Keratinocyte (primary cell): ENCODE measurements at regions not wholly inside any gene's neighbourhood (a gene's known extent, or its start where the extent isn't known, plus 50 kb on each side); places are given as distances from the start of the nearest gene placed in this dataset.

Source experiments
- DNase-seq: peaks from one replicate; pipeline ENCODE4 v3.0.0-alpha.2; 2011; ENCODE audit warnings: low read depth, missing footprints, low spot score
- FAIRE-seq: peaks from 2 replicates; lab custom pipeline; 2011; peaks lifted over from hg19 to GRCh38; lab: Jason Lieb, UNC
- H2AFZ ChIP-seq: 2 replicates; pipeline ENCODE4 v1.6.0; 2012; ENCODE audit warnings: low read length, control low read depth, inconsistent platforms; ENCODE audit not compliant: control insufficient read depth
- H3K27ac ChIP-seq: 2 replicates; pipeline ENCODE4 v1.5.1; 2011; ENCODE audit warnings: low read length; ENCODE audit not compliant: control insufficient read depth, insufficient read depth
- H3K27me3 ChIP-seq: 3 replicates; pipeline ENCODE4 v1.6.0; 2011; ENCODE audit warnings: low read length; ENCODE audit not compliant: control insufficient read depth, insufficient read depth; ENCODE audit errors: extremely low read depth
- H3K36me3 ChIP-seq, 2 experiments: 2 replicates in 1 of 2; 3 replicates in 1 of 2; pipeline ENCODE4 v1.5.1; 2011; ENCODE audit warnings: low read length in 2 of 2, mild to moderate bottlenecking in 1 of 2; ENCODE audit not compliant: control insufficient read depth in 2 of 2, insufficient read depth in 2 of 2; ENCODE audit errors: extremely low read depth in 1 of 2
- H3K4me1 ChIP-seq: 3 replicates; pipeline ENCODE4 v1.5.1; 2011; ENCODE audit warnings: low read length; ENCODE audit not compliant: control insufficient read depth, insufficient read depth; ENCODE audit errors: extremely low read depth
- H3K4me2 ChIP-seq: 3 replicates; pipeline ENCODE4 v1.6.0; 2011; ENCODE audit warnings: low read depth, low read length; ENCODE audit not compliant: control insufficient read depth, insufficient read depth; ENCODE audit errors: extremely low read depth
- H3K4me3 ChIP-seq, 3 experiments: fragments of 200-600 bp in 1 of 3; sonication (generic) in 1 of 3; 2 replicates in 2 of 3; 3 replicates in 1 of 3; pipeline ENCODE4 v1.5.1; 2011 to 2016; ENCODE audit warnings: low read length in 3 of 3, mild to moderate bottlenecking in 3 of 3, control low read depth in 2 of 3, inconsistent platforms in 1 of 3, low read depth in 1 of 3, mixed read lengths in 1 of 3, mixed run types in 1 of 3, moderate library complexity in 1 of 3; ENCODE audit not compliant: control insufficient read depth in 2 of 3, insufficient read depth in 2 of 3; ENCODE audit errors: extremely low read depth in 1 of 3
- H3K79me2 ChIP-seq: 2 replicates; pipeline ENCODE4 v1.6.0; 2012; ENCODE audit warnings: low read length; ENCODE audit not compliant: control insufficient read depth, insufficient read depth
- H3K9ac ChIP-seq: 3 replicates; pipeline ENCODE4 v1.6.0; 2011; ENCODE audit warnings: low read length; ENCODE audit not compliant: control insufficient read depth, insufficient read depth; ENCODE audit errors: extremely low read depth
- H3K9me1 ChIP-seq: 3 replicates; pipeline ENCODE4 v1.6.0; 2011; ENCODE audit warnings: low read length; ENCODE audit not compliant: control insufficient read depth, insufficient read depth; ENCODE audit errors: extremely low read depth
- H3K9me3 ChIP-seq: 2 replicates; pipeline ENCODE4 v1.5.1; 2012; ENCODE audit warnings: low read depth, low read length; ENCODE audit not compliant: control insufficient read depth
- H4K20me1 ChIP-seq: 3 replicates; pipeline ENCODE4 v1.6.0; 2011; ENCODE audit warnings: low read length; ENCODE audit not compliant: control insufficient read depth, insufficient read depth; ENCODE audit errors: extremely low read depth
- EZH2 ChIP-seq: IDR thresholded peaks from one replicate; pipeline ENCODE4 v1.6.1; 2012; ENCODE audit warnings: inconsistent platforms, mild to moderate bottlenecking, low read length, moderate library complexity
- dilution Hi-C: fragments of 300-500 bp; cut with MboI; formaldehyde crosslinking; loops from one replicate; pipeline ENCODE4 v1.7.0; 2020; ENCODE audit warnings: low sequenced_read_pairs; ENCODE audit not compliant: extremely low pct_ligation_motif_present
- TF ChIP-seq, protein P1 (sequence below), 3 experiments: IDR thresholded peaks in 1 of 3; conservative IDR thresholded peaks in 1 of 3; optimal IDR thresholded peaks in 1 of 3; 2 replicates in 2 of 3; 3 replicates in 1 of 3; pipeline versions ENCODE3 to v1.5.1; 2011; ENCODE audit warnings: low read length in 3 of 3, mild to moderate bottlenecking in 3 of 3, moderate library complexity in 2 of 3, control low read depth in 1 of 3, inconsistent platforms in 1 of 3; ENCODE audit not compliant: insufficient read depth in 2 of 3; ENCODE audit errors: extremely low read depth in 1 of 3

DNA sequence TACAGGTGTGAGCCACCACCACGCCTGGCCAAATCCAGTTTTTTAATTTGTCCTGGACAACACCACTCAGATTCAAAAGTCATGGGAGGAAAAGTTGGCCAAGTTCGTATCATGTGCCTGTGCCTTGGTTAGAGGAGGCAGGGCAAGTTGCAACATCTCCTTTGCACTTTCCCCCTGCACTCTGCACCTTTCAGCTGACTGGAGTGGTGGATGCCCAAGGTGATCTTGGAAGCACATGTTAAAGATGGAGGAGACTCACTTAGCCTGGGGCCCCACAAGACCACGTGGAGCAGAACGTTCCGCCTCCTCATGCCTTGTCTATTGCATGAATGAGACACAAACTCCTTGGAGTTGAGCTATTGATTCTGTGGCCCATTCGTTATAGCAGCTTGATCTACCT is 82.1 kb upstream of the FZD10 start:
- peak overlapping the region; percentile 48 for H3K27ac ChIP-seq
- H3K9me3 ChIP-seq, result no peaks in the 10 kb centered on the region
- TF ChIP-seq EZH2, result no peak
- TF ChIP-seq, protein P1, sequence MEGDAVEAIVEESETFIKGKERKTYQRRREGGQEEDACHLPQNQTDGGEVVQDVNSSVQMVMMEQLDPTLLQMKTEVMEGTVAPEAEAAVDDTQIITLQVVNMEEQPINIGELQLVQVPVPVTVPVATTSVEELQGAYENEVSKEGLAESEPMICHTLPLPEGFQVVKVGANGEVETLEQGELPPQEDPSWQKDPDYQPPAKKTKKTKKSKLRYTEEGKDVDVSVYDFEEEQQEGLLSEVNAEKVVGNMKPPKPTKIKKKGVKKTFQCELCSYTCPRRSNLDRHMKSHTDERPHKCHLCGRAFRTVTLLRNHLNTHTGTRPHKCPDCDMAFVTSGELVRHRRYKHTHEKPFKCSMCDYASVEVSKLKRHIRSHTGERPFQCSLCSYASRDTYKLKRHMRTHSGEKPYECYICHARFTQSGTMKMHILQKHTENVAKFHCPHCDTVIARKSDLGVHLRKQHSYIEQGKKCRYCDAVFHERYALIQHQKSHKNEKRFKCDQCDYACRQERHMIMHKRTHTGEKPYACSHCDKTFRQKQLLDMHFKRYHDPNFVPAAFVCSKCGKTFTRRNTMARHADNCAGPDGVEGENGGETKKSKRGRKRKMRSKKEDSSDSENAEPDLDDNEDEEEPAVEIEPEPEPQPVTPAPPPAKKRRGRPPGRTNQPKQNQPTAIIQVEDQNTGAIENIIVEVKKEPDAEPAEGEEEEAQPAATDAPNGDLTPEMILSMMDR (optimal IDR thresholded peaks at IDR 0.05 in 1 of 3, IDR thresholded peaks at IDR 0.05 in 1 of 3, conservative IDR thresholded peaks at IDR 0.05 in 1 of 3; ENCODE audit: extremely low read depth in 1 of 3, insufficient read depth in 2 of 3, low read length in 3 of 3), result no peak
- H3K4me2 ChIP-seq, result peak overlapping the region; percentile 36
- H3K36me3 ChIP-seq, result no peaks in the 10 kb centered on the region
- peak overlapping the region; percentile 67 for H3K9ac ChIP-seq
- no peaks in the 10 kb centered on the region for H3K9me1 ChIP-seq
- dilution Hi-C loops, result no loop called here
- H3K4me3 ChIP-seq, result no peak overlapping the region
- no peaks in the 10 kb centered on the region for H3K27me3 ChIP-seq
- H2AFZ ChIP-seq, result peak overlapping the region; percentile 36
- no peaks in the 10 kb centered on the region for H4K20me1 ChIP-seq
- H3K4me1 ChIP-seq, result peaks cover 30% of the 10 kb centered on the region
- DNase-seq (peak; percentile 26), FAIRE-seq (peak; percentile 60)
- H3K79me2 ChIP-seq, result no peaks in the 10 kb centered on the region

DNA sequence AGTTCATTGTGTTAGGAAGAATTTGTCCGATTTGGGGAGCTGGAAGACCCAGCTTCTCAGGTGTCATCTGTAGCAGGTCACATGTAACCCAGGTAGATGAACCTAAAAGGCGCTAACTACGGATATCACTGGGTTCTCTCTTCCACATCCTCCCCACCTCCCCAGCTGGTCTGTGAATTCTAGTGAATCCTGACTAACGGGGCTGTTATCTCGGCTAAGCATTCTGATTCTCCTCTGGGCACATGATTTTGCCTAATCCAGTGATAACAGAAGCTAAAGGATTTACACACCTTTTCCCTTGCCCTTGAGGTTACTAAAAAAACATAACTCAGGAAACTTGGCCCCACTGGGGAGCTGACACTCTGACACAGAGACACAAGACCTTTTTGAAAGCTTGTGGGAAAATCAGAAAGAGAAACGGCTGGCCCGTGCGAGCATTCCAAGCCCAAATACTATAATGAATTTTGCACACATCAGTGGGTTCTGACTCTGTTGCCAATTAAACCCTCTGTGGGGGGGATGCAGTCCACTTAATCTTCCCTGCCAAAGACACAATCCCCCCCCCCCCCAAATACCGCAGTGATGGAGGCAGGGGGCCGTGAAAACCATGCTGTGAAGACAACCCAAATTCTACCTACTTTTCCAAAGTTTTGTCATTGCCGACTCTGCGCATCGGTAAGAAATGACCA is 81.0 kb upstream of the FZD10 start:
- Histone ChIP-seq H3K79me2 (no peaks in the 10 kb centered on the region), H4K20me1 (no peaks in the 10 kb centered on the region), H3K4me2 (no peak overlapping the region), H2AFZ (no peak overlapping the region), H3K4me3 (no peak overlapping the region), H3K27me3 (no peaks in the 10 kb centered on the region), H3K27ac (no peak overlapping the region), H3K36me3 (no peaks in the 10 kb centered on the region), H3K9me1 (no peaks in the 10 kb centered on the region), H3K9me3 (no peaks in the 10 kb centered on the region), H3K4me1 (peaks cover 30% of the 10 kb centered on the region), H3K9ac (no peak overlapping the region)
- DNase-seq (no peak), FAIRE-seq (no peak)
- dilution Hi-C loops, result no loop called here
- TF ChIP-seq, protein P1 (optimal IDR thresholded peaks at IDR 0.05 in 1 of 3, IDR thresholded peaks at IDR 0.05 in 1 of 3, conservative IDR thresholded peaks at IDR 0.05 in 1 of 3; ENCODE audit: extremely low read depth in 1 of 3, insufficient read depth in 2 of 3, low read length in 3 of 3), result no peak
- no peak for TF ChIP-seq EZH2
